Right hindlimb (tissue), 1 donor: ENCODE measurements at regions not wholly inside any gene's neighbourhood (a gene's known extent, or its start where the extent isn't known, plus 50 kb on each side); places are given as distances from the start of the nearest gene placed in this dataset.

Experiments
- DNase-seq: peaks from one replicate; pipeline ENCODE4 v3.0.0-alpha.2; 2018

DNA sequence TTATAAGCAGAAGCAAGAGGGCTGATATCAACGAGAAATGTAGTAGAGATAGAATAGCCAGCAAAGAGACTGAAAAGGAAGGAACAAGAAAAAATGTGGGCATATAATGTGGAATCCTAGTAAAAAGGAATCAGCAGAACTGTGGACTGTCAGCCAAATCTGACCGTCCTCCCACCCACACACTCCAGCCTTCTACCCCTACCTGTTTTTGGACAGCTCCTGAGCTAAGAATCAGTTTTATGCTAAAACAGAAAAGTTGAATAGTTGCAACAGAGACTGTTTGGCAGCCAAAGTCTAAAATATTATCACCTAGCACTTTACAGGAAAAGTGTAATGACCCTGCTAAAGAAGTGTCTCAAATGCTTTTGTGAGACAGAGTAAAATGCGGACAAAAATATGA, 533.3 kb upstream of the CXADR start:
- no peak for DNase-seq

DNA sequence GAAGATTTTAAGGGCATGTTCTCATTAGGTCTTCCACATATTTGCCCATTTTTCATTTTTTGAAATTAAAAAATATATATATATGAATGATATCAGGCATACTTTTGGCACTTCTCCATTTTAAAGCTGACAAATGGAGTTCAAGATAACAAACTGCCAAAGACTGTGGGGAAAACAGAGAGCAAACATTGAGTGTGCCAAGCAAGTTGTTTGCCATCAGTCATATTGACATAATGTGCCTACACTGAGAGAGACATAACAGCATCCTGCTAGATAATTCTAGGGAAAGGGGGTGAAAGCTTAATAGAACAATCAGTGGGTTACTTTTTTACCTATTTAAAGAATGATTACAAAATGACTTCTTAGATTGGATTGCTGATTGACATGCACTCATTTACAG, 529.4 kb upstream of the CXADR start:
- DNase-seq = no peak

DNA sequence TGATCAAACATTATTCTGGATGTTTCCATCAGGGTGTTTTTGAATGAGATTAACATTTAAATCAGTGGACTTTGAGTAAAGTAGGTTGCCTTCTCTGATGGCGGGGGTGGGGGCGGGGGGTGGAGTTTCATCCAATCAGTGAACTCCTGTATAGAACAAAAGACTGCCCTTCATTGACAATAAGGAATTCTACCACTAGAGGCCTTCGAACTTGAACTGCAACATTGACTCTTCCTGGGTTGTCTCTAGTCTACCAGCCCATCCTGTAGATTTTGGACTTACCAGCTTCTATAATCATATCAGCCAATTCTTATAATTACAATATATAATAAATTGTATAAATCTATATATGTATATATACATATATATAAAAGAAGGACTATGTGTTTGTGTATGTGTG, 520.4 kb upstream of the CXADR start:
- no peak for DNase-seq

DNA sequence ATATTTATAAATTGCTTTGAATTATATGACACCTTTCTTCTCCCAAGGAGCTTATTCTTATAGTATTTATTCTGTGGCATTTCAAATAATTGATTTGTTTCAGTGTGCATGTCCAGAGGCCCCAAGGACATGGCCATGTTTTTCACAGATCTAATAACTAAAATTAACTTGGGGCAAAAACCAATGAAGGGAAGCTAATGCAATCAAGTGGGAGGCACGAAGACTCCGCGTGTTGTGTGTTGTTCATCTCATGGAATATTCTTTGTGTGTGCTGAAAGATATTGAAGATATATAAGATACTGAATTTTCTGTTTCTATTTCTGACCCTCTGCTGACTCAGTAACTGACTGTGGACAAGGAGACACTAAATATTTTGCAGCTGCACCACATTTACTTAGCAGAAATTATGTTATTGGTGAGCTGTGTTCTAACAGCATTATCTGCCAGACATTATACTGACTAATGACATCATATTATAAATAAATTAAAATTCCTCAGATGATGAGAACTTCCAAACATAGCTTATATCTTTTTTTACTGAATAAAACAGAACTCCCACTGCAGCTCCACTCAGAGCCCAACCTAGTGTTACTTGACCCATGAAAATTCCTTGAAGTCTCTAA, 519.3 kb upstream of the CXADR start:
- no peak for DNase-seq

DNA sequence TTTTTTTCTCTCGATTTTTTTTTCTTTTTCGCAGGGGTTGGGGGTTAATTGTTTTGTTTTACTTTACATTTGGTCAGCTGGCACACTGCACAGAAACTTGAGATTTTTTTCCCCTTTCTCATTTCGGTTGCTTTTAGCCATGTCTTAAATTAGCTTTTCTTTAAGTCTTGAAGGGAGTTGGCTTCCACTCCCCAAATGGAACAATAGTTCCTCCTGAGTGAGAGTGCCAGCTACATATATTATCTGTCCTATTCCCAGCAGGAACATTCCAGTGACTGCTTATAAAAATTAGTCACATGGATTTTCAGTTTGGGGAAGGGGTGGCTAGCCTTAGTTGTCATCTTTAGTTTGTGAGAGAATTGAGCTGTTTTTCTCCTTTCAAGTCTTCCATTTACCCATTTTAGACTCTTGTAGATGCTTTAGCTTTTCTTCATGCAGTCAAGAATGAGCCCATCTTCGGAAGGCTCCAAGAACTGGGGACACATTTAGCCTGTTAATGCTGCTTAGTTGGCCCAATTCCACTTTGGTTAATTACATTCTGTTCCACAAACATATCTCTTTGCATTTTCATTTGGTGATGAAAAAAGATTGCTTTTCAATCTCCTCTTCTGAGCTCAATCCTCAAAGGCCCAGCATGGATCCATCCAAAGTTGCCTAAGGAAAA, 510.1 kb upstream of the CXADR start:
- DNase-seq = no peak

DNA sequence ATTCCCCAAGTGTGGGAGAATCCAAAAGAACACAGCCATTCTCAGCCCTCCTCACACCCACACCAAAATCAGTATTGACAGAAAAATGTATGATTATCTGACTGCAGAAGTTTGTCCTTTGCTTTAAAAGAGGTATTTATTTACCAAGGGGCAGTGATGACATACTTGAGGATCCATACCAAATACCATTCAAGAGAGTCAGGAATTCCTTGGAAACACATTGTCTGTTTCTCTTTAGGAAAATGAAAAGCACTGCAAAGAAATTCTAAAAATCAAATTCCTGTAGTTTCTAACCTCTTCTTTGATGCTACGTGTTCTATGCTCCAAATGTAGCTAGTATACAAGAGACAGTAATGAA, 509.6 kb upstream of the CXADR start:
- DNase-seq = no peak

DNA sequence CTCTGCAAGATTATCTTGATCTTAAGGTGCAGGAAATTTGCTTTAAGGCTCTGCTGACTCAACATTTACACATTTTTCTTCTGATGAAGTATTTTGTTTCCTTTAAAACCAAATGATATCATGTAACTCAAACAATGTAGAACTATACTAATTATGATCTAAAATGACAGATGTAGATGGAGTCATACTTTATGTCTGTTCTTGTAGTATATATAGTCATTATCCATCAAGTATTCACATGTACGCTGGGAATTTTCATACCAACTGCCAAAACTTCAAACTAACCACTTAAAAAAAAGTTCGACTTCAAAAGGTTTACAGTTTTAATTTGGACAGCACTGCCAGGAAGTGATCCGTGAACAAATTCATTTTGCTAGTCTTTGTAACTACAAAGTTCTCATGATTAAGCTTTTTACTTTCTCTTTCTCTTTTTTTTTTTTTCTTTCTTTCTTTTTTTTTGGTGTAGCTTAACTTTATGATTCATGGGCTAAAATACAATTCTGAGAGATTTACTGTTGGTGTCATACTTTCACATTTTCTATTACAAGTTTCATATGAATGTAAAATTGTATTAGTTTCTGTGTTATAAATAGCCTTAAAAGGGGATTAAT, 509.0 kb upstream of the CXADR start:
- no peak for DNase-seq

DNA sequence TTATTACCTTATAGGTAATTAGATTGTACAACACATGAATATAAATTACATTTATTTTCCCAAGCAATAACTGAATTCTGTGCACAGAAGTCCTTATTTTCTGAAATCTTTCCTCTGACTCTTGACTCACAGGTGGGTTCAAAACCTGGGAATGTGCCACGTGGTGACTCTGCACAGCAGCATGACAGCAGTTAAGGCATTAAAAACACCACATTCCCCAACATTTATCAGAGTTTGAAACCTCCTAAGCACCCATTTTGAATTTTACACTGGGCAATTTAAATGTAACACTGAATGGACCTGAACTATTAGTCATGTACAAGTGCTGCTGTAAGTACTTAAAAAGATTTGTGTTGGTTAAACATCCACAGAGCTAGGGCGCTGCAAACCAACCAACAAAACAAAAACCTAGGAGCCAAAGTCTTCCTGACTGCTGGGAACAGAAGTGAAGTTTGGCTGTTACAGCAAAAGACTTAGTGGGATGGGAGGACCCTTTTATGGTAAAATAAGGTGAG, 480.6 kb upstream of the CXADR start:
- no peak for DNase-seq

DNA sequence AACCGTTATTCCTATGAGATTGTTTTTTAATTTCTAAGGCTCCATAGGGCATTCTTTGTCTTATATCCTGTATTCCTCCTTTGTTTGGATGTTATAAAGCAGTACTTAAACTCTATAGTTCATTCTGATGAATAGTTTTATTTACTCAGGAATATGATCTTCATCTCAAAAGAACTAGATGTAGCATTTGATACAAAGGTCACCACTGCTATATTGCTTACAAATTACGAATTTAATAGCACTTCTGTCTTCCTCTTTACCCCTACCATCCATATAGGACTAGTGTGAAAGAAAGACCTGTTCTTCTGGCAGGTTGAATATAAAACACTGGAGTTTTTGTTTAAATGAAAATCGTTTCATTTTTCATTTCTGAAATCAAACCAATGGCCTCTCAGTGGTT, 468.1 kb upstream of the CXADR start:
- no peak for DNase-seq

DNA sequence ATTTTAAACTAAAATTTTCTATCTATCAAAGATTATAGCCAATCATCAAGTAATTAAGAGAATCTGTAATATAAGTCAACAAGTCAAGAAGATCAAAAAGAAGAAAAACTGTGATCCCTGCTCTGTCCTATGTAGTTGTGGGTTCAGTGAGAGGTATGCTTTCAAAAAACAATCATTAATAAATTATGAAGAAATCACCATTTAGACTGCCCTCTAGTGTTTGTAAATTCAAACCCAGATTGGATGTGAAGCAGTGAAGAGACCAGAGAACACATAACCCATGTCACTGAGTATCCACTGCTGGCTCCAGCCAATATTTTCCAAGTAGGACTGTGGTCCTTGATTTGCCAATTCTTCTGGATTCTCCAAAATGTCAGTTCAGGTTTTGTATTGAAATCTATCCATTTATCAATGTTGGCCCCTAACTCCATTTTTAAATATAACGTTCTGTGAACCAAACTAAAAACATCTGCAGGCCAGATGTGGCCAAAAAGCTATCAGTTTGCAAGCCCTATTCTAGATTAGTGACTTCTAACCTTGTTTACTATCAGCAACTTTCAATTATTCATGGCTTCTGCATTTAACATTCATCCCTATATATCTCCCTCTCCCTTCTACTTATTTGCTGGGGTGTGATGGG, 467.5 kb upstream of the CXADR start:
- DNase-seq = no peak

DNA sequence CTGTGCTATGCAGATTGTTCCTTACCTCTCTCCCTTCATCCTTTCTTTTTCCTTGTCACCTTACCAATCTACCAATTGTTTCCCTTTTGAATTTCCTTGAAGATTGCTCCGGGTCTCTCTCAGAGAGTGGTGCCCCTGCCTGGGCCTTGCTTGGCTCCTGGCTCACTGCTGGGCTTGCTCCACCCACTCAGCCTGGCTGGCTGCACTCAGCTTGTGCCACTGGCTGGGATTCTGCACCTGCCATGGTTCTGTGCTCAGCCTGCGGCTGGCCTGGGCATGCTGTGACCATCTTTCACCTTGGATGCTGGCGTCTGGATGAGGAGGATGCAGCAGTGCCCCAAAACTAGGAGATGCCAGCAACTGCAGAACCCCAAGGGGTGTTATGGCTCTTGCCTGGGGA, 463.9 kb upstream of the CXADR start:
- DNase-seq = no peak

DNA sequence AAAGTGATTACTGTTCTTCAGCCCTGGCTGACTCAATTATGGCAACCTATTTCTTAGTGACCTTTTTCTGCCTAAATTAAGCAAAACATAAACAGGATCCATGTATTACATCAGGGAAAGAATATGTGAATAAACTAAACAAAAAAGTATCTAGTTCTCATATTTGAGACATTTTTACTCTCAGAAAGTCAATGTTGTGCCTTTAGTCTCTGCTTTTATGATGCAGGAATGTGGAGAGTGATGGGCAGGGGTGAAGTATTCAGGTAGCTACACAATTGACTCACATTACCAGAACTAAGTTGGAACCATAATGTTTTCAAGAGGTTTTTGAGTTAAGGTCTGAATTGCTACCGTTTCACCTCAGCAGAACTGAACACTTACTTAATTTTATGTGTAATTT, 462.7 kb upstream of the CXADR start:
- no peak for DNase-seq

DNA sequence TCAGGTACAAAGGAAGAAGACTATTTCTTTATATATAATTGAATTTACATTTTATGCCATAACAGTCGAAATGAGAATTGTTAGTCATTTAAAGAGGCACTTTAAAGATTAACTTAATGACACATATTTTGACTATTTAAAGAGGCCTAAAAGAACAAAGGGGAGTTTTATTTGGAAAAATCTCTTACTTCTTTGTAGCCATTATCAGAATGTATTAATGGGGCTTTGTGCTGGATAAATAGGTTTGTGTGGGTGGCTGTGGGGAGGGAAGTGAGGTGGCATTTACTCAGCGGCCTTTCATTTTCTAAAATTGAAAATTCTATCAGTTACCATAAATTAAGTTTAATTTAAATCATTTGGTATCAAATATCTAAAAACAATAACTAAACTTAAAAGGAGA, 462.2 kb upstream of the CXADR start:
- DNase-seq = no peak

DNA sequence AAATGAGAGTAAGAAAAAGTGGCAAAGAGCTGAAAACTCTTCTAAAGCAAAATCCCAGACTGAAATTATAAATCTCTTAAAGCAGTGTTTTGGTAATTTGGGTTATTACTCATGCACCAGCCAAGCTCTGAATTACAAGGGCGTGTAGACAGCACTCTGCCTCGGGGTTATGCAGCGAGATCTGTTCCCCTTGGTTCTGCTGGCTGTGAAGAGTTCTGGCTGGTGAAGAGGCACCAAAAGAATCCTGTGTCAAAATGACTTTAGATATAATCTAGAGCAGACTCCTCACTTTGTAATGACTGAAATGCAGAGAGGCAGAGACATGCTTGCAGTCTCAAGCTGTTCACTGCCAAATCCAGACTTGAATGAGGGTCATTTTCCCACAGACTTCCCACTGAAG, 461.8 kb upstream of the CXADR start:
- DNase-seq = no peak

DNA sequence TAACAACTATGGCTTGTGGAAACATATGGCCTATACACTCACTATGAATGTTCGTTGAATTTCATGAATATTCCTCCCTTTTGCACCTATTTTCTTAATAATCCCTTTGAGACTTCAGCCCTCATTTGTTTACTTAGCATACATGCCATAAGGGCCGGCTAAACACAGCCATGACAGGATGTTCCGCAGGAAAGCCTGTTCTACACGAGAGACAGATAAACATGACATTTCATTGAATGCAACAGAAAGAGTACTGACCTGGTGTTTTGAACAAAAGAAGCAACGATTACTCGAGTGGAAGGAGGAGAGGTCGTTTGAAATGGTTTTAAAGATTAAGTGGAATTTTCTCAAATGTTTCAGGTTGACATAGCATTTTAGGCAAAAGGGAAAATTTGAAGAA, 459.5 kb upstream of the CXADR start:
- no peak for DNase-seq

DNA sequence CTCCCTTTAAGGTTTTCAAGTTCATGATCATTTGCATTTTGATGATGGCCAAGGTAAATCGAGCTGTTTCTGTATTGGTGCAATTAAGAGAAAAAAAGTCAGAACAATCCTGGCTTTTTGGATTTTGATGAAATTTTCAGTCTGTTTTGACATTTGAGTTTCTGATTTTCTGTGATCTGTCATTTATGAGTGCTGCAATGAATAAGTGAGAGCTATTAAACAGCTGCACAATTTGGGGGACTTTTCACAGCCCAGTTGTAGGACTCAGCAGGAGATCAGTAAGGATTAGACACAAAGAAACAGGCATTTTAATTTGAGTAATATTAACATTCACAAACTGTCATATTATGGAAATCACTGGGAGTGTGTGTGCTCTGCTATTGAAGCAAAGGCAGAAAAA, 452.9 kb upstream of the CXADR start:
- no peak for DNase-seq

DNA sequence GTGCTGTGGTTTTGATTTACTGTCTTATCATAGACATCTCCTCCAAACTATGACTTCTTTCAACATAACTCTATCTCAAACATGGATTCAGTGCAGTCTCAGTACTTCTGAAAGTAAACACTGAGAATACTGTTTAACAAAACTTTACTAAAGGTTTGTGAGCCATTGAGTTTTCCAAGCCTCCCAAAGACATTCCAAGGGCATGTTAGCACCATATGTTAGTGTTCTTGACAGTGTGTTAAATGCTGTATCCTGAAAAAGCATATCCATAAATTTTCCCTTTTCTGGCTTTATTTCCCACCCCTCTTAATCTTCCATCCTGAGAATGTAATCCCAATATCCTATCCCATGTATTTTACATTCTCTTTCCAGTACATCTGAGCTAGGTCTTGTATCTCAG, 446.8 kb upstream of the CXADR start:
- DNase-seq = no peak

DNA sequence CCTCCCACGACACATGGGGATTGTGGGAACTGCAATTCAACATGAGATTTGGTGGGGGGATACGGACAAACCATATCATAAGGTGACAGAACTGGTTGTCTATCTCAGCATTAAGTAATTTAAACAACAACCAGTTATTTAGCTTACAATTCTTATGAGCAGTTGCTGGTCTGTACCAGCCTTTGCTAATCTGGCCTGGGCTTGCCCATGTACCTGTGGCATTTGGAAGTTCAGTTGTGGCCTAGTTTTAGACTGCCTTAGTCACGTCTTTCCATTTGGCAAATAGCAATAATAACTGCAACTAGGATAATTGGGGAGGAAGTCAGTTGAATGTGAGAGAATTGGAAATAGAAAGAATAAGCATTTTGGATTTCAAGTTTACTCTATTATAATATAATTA, 441.8 kb upstream of the CXADR start:
- no peak for DNase-seq

DNA sequence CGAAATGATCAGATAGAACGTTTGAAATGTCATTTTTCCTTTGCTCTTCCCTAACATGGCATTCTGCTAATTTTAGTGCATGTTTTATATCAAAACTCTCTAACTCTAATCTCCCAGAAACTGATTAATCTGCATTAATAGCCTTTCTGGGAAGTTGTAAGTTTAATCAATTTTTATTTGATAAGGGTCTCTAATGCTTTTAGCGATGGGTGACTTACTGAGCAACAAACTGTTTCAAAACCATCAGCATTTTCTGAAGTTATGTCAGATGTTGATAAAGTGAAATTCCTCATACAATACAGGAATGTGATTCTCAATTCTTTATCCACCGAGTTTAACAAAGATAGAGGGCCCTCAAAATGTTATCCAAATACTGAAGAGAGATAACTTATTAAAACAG, 431.6 kb upstream of the CXADR start:
- no peak for DNase-seq

DNA sequence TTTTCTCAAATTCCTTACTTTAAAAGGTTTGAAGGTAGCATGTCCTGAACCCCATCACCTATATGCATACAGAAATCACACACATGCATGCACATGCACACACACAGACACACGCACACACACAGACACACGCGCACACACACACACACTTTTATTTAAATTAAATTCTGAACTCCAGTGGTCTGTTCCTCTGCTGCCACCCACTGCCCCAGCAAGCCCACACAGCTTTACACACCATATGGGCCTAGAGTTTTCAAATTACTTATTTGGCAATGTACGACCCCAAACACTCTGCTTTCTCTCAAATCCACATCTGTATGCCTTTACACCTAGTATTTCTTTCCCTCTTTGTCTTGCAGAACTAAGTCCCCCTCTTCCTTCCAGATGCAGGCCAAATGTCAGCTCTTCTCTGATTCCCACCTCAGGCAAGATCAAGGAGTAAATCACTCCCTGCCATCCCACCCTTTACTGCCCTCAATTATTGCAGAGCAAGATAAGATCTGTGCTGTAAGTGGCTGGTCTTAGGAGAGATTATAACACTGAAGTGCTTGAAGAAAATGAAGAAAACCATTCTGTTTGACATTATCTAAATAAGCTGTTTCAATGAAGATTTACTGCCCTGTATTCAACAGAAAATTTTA, 429.9 kb upstream of the CXADR start:
- no peak for DNase-seq

DNA sequence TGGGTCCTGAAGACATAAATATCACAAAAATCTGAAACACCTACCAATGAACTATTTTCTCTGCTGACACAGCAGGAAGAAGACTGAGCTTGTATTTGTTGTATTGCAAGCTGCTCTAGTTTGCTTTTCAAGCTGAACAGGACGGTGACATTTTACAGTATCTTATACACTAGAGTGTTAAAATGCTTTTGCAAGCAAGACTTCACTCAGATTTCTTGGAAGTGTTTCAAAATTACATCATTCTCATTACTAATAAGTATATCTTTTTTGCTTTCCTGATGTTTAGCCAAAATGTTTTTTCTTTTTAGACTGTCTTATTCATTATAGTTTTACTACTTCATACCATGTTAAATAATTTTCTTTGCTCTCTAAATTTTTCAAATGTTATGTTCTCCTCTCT, 427.1 kb upstream of the CXADR start:
- DNase-seq = no peak

DNA sequence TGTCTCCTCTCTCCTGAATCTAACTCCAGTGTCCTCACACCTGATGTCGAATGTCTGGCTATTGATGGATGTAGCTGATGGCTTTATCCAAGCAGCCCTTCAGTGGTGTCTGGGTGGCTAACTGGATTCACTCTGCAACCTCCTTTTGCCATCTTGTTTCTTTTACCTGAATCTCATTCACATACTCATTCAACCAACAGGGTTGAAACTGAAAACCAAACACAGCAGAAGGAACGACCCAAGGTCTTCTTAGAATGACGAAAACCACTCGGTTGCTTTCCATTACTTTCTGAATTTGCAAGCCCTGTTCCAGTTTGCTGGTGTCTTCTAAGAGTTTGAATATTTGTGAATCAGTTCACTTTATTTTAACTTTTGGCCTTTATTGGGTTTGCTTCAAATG, 424.3 kb upstream of the CXADR start:
- DNase-seq = no peak

DNA sequence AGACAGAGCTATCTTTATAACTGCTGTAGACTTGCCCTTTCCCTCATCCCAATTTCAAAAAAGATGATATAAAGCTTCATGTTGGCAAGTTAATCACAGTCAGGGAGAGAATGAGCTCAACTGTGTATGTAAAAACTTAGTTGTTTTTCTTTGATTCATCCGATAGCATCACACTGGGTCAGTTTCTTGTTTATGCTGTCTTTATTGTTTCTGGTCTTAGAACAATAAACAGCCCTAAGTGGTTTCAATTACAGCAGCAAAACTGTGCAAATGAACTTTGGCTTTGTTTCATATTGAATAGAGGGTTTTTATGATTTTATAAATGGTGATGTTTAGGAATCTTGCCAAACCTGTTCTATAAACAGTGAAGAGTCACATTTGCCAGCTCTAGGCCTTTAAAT, 423.8 kb upstream of the CXADR start:
- DNase-seq = no peak

DNA sequence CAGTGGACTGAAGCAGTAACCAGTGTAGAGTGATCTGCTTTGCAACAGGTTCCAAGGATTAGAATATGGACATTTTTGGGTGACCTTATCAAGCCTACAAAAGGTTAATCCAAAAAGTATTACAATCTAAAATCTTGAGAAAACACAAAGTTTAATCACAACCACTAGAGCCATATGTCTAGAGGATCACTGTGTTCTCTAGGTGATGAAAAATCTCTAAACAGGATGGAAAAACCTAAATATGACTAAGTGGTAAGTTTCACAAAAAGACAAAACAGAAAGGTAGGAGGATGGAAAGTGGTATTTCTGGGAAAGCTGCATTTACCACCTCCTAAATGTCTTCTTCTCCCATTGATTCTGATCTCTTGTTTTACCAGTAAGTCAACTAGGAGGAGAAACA, 411.1 kb upstream of the CXADR start:
- DNase-seq = no peak
